Epidermal melanocyte (primary cell): ENCODE measurements at regions not wholly inside any gene's neighbourhood (a gene's known extent, or its start where the extent isn't known, plus 50 kb on each side); places are given as distances from the start of the nearest gene placed in this dataset.

ENCODE experiments used
- DNase-seq: peaks from one replicate; pipeline ENCODE4 v3.0.0; 2011; ENCODE audit warnings: low spot score; ENCODE audit not compliant: insufficient read length

- DNase-seq: no peak
Measured at GRCh38 chr11:23233075-23233474, 372.8 kb upstream of the CCDC179 start.

DNA sequence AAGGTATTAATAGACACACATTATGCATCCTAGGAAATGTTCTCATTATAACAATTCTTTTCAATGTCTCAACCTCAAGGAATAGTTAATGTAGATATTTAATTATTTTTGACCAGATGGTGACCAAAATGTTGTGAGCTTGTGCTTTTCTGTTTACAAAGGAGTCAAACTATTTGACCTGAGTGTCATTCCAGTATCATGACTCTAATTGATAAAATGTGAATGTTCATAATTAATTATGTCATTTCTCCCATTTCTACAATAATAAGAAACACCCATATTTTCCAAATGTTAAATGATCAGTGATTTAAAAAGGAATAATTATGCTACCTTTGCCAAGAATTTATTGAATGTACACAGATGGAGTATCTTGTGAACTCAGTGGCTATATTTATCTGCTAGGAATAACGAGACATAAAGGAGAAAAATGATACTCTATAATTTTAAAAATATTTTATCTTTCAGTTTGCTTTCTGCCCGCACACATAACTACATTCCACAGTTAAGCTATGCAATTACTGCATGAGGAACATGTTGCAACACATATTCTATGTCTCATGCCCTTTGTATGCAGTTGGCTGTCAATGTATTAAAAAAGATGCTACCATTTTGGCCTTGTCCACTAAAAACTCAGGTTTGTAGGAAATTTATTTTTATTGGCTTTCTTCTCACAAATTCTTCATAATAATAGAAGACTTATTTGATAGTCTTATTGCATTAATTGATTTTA lies 376.7 kb upstream of the CCDC179 start:
- DNase-seq: no peak

GRCh38 chr11:23252426-23252825 lies 392.2 kb upstream of the CCDC179 start:
- no peak for DNase-seq

GRCh38 chr11:23257088-23257487 lies 396.8 kb upstream of the CCDC179 start:
- no peak for DNase-seq

- no peak for DNase-seq
Measured at GRCh38 chr11:23257556-23257955, 397.3 kb upstream of the CCDC179 start.

- no peak for DNase-seq
Measured at GRCh38 chr11:23263466-23263865, 403.2 kb upstream of the CCDC179 start.

GRCh38 chr11:23272095-23272494 lies 411.8 kb upstream of the CCDC179 start:
- no peak for DNase-seq

DNA sequence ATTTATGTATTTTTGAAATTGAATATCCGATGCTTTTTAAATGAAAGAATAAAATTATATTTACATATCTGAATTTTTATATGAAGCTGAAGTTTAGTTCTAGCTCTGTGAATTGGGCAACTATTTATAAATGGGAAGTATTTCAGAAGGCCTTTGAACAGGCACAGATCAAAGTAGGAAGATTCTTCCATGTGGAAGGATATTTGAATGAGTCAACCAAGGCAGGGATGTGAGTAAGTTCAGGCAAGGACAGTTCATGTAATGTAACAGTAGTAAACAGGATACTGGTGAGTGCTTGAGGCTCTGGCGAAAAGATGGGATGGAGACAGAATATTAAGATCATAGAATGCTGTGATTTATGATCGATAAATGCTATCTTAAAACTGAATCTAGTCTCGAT lies 417.8 kb upstream of the CCDC179 start:
- no peak for DNase-seq

- DNase-seq: no peak
Measured at GRCh38 chr11:23280088-23280487, 419.8 kb upstream of the CCDC179 start.

DNA sequence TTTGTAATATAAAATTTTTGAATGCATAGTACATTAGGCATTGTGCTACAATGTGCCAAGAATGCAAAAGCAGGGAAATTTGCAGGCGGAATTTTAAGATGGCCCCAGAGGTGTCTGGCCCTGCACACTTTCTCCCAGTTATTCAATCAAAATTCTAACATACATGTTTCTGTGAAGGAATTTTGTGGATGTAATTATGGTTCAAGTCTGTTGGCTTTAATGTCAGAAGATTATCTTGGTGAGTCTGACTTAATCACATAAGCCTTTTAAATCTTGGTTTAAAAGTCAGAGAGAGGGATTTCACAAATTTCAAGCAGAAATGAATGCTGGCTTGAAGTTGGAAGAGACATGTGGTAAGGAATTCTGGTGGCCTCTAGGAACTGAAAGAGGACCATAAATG lies 423.4 kb upstream of the CCDC179 start:
- DNase-seq: no peak

DNA sequence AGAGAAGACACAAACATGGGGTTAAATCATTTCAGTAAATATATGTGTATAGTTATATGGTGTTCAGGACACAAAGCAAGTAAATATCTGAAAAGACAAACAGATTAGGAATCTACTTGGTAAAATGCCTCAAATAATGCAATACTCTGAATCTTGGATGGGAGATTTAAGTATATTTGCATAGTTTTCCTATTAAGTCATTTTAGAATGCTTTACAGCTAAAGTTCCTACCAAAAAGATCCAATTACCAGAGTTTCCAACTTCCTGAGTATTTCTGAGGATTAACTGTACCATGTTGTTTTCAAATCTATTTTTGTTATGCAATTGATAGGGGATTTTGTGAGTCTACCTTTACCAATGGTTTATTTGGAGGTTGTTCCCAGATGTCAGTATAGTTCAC lies 424.4 kb upstream of the CCDC179 start:
- no peak for DNase-seq

- DNase-seq: peak; percentile 21
Measured at GRCh38 chr11:23288003-23288783, 427.9 kb upstream of the CCDC179 start.

DNA sequence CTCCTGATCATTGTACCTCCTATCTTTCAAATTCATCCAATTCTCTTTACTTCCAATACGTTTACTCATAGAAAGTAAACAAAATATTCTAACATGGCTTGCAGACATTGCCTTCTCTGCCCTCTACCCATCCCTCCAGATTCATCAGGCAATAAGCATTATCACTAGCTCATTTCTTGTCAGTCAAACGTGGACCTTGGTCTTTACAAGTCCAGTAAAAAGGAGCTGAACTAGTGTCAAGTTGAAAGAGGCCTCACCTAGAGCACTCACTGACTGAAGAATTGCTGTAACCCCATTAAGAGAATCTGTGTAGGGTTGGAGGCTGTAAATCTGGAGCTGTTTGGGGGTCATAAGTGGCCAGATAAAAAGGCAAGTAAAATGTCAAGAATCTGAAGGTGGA lies 435.0 kb upstream of the CCDC179 start:
- DNase-seq: no peak

DNA sequence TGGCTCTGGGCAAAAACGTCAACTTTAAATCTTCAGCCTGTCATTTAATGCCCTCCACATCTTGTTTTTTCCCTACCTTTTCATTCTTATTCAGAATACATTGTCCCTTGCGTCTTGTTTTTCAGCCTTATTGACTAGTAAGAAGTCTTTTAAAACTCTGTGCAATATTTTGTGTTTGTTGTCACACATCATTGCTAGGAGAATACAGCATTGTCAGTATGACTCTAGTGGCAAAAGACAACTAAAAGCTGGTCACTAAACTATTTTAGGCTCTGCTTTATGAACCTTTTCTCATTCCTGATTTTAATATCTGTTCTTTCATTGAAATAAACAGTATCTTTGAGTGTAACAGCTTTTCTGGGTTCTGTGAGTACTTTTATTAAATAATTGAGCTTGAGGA lies 447.8 kb upstream of the CCDC179 start:
- no peak for DNase-seq

DNA sequence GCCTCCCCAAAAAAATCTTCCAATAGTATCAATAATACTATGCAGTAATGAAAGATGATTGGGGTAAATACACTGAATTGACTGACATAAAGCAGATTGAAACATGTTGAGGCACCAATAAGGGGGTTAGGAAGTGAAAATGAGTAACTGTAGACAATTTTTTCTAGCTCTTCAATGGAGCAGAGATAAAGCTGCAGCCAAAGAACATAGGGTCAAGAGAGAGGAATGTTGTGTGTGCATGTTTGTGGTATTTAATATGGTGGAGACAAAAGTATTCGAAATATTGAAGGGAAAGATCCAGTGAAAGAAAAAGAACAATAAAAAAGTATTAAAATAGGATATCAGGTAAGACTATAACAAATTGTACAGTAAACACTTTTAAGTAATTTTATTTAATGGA lies 450.0 kb upstream of the CCDC179 start:
- DNase-seq: no peak

- DNase-seq: no peak
Measured at GRCh38 chr11:23311986-23312940, 452.0 kb upstream of the CCDC179 start.

DNA sequence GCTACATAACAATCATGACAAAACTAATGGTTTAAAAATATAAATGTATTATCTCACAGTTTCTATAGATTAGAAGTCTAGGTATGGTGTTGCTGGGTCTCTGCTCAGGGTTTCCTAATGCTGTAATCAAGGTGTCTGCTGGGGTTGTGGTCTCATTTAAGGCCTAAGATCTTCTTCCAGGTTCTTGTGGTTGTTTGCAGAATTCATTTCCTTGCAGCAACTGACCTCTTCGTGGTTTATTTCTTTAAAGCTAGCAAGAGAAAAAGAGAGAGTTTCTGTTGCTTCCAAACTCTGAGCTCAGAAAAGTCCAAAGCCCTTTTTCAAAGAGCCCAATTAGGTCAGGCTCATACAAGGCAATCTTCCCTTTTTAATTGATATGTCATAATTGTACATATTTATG lies 452.7 kb upstream of the CCDC179 start:
- DNase-seq: no peak

GRCh38 chr11:23314162-23314561 lies 453.9 kb upstream of the CCDC179 start:
- DNase-seq: no peak

DNA sequence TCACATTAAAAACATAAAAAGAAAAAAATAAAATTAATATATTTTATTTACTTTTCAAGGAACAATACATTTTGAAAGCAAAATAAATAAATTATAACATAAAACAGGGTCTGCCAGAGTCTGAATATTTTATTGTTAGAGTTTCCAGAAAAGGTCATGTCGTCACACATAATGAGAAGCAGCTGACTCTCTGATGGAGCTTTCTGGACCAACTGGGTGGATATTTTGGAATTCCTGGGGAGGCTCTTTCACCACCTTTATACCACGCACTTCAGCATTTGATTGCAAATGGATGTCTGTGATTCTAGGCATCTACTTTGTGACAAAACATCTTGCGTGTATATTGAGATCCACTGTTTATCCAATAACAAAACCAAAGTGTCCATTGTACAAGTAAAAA lies 455.0 kb upstream of the CCDC179 start:
- DNase-seq: no peak

DNA sequence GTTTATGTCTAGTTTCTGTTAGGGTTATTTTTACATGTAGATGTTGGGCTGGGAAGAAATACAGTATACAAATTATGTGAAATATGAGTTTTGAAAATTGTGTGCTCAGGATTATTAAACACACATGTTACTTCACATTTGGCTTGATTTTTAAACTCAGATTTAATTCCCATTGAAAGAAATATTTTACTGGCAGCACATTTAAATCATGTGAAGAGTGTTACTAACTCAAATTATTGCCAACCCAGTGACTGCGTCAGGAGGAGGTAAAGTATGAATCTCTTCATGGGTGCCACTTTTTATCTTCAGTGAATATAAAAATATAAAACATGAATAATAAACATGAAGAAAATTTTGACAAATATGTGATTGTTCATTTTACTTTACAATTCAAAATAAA lies 457.5 kb upstream of the CCDC179 start:
- DNase-seq: no peak

DNA sequence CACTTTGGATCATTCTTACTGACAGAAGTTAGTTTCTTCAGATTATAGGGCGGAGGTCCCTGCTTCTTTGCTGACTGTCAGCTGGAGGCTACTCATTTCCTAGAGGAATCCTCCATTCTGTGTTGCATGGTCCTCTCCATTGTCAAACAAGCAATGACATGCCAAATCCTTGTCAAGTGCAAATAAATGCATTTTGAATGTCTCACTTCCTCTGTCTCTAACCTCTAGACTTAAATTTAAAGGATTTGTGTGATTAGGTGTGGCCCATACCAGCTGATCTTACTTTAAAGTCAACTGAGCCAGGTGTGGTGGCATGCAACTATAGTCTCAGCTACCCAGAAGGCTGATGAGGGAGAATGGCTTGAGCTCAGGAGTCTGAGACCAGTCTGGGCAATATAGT lies 458.4 kb upstream of the CCDC179 start:
- DNase-seq: no peak

DNA sequence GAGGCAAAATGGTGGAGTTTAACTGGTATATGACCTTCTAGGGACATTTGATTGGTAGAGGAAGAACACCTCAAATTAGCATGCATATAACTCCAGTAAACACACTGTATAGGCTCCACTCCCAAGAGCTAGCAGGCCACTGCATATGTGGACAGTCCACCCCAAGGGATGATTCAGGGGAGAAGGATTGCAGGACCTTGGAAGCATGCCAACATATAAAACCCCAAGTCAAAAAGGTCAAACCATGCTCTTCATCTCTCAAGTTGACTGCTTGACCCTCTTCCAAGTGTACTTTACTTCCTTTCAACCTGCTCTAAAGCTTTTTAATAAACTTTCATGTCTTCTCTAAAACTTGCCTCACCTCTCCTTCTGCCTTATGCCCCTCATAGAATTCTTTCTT lies 459.9 kb upstream of the CCDC179 start:
- DNase-seq: no peak
